ENCODE measurements at regions not wholly inside any gene's neighbourhood (a gene's known extent, or its start where the extent isn't known, plus 50 kb on each side); places are given as distances from the start of the nearest gene placed in this dataset.

DNA sequence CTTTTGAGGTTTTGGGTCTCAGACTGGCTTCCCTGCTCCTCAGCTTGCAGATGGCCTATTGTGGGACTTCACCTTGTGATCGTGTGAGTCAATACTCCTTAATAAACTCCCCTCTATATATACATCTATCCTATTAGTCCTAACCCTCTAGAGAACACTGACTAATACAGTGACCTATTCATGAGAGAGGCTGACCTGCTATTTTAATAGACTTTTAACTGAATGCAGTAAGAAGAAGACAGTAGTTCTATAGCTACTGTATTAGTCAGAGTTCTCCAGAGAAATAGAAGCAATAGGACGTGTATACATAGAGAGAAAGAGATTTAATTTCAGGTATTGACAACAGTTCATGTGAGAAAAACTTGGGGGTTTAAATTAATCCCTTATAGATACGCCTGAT is 53.3 kb upstream of the SMLR1 start:
- 45 to 100% (median 73%) methylated on average over 1 to 3 of the region's 3 CpGs; no CpG with 5 or more reads in 1 of the 10 experiments for WGBS, 10 experiments
- Histone ChIP-seq H3K4me3 (no peak overlapping the region), H3K27ac (no peak overlapping the region), H3K4me1 (replicated peaks in 1 of 2) (no peaks in the 10 kb centered on the region)
- in situ Hi-C loops (cut with MboI; ENCODE audit: low pct_unique_long_range_greater_than_20kb in 2 of 9, low sequenced_read_pairs in 9 of 9, unreplicated experiment in 9 of 9), result no loop called here
- ATAC-seq (replicated peaks in 6 of 8), result peak in 5 of 8 experiments; percentile 28 to 74 (median 56)

DNA sequence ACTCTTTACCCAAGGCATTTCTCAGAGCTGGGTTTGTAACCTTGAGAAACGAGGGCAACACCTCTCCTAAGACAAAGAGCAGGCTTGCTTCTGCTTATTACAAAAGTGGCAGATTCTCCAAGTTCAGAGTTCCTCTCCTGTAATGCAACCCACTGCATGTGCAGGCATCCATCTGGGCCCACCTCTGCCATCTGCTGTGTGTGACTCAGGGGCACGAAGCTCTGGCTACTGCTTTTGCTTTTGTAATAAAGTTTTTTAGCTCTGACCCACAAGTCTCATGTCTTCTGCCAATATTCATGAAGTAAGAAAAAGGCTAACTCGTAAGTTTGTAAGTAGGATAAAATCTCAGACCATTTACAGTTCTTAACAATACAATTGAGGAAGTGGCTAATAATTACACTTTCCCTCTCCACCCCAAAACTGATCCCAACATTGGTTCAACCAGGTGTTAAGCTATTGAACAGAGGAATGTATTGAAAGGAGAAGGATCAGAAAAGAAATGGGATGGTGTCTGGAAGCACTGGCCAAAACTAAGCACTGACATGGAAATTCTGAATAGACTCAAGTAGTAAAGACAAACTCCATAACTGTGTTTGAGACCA is 51.7 kb upstream of the SMLR1 start:
- 17 to 100% (median 45%) methylated on average over 1 to 3 of the region's 3 CpGs; no CpG with 5 or more reads in 3 of the 10 experiments for WGBS, 10 experiments
- in situ Hi-C loops (cut with MboI; ENCODE audit: low pct_unique_long_range_greater_than_20kb in 2 of 9, low sequenced_read_pairs in 9 of 9, unreplicated experiment in 9 of 9), result no loop called here

GRCh38 chr6:130776287-130776925 is 50.8 kb upstream of the SMLR1 start:
- Histone ChIP-seq H3K4me3 (no peak overlapping the region), H3K4me1 (replicated peaks in 1 of 2) (no peaks in the 10 kb centered on the region), H3K27ac (no peak overlapping the region)
- 38 to 84% (median 56%) methylated on average over 2 to 3 of the region's 3 CpGs; no CpG with 5 or more reads in 2 of the 10 experiments for whole genome bisulfite sequencing, 10 experiments
- no peak for ATAC-seq (replicated peaks in 6 of 8)
- in situ Hi-C loops (cut with MboI; ENCODE audit: low pct_unique_long_range_greater_than_20kb in 2 of 9, low sequenced_read_pairs in 9 of 9, unreplicated experiment in 9 of 9), result no loop called here

More for the DNA sequence above, 51.7 kb upstream of the SMLR1 start:
- no peak overlapping the region for H3K27ac ChIP-seq
- H3K4me3 ChIP-seq, result no peak overlapping the region
- H3K4me1 ChIP-seq (replicated peaks in 1 of 2), result no peaks in the 10 kb centered on the region
- no peak for ATAC-seq (replicated peaks in 6 of 8)
